Stromal cell of bone marrow (primary cell): ENCODE measurements at regions not wholly inside any gene's neighbourhood (a gene's known extent, or its start where the extent isn't known, plus 50 kb on each side); places are given as distances from the start of the nearest gene placed in this dataset.

ENCODE experiments used
- DNase-seq: peaks from one replicate; pipeline ENCODE4 v3.0.0-alpha.2; 2012; ENCODE audit warnings: low read depth

- no peak for DNase-seq
Observed at GRCh38 chr2:129256642-129257041, 722.8 kb upstream of the RAB6C start.

GRCh38 chr2:129262934-129263333, 716.5 kb upstream of the RAB6C start:
- no peak for DNase-seq

GRCh38 chr2:129263939-129264338, 715.5 kb upstream of the RAB6C start:
- DNase-seq, result no peak

GRCh38 chr2:129267559-129267958, 711.9 kb upstream of the RAB6C start:
- DNase-seq, result no peak

- DNase-seq, result no peak
Observed at GRCh38 chr2:129273266-129274037, 706.0 kb upstream of the RAB6C start.

- DNase-seq, result no peak
Observed at GRCh38 chr2:129274038-129274415, 705.4 kb upstream of the RAB6C start.

GRCh38 chr2:129274918-129275317, 704.5 kb upstream of the RAB6C start:
- no peak for DNase-seq

GRCh38 chr2:129275706-129276105, 703.8 kb upstream of the RAB6C start:
- DNase-seq, result no peak

- DNase-seq, result no peak
Observed at GRCh38 chr2:129276978-129277584, 702.4 kb upstream of the RAB6C start.

GRCh38 chr2:129277585-129277981, 701.9 kb upstream of the RAB6C start:
- no peak for DNase-seq

- no peak for DNase-seq
Observed at GRCh38 chr2:129281791-129282530, 697.5 kb upstream of the RAB6C start.

- DNase-seq, result no peak
Observed at GRCh38 chr2:129285012-129285411, 694.5 kb upstream of the RAB6C start.

GRCh38 chr2:129293326-129293725, 686.1 kb upstream of the RAB6C start:
- no peak for DNase-seq

GRCh38 chr2:129296396-129296795, 683.1 kb upstream of the RAB6C start:
- DNase-seq, result no peak

- no peak for DNase-seq
Observed at GRCh38 chr2:129296806-129297205, 682.7 kb upstream of the RAB6C start.

GRCh38 chr2:129297430-129297829, 682.0 kb upstream of the RAB6C start:
- no peak for DNase-seq

- no peak for DNase-seq
Observed at GRCh38 chr2:129299338-129299737, 680.1 kb upstream of the RAB6C start.

- no peak for DNase-seq
Observed at GRCh38 chr2:129299756-129300155, 679.7 kb upstream of the RAB6C start.

- DNase-seq, result no peak
Observed at GRCh38 chr2:129300456-129300855, 679.0 kb upstream of the RAB6C start.

- no peak for DNase-seq
Observed at GRCh38 chr2:129301431-129301913, 678.0 kb upstream of the RAB6C start.

- no peak for DNase-seq
Observed at GRCh38 chr2:129302106-129302505, 677.4 kb upstream of the RAB6C start.

GRCh38 chr2:129302561-129303183, 676.8 kb upstream of the RAB6C start:
- no peak for DNase-seq

GRCh38 chr2:129314120-129314519, 665.3 kb upstream of the RAB6C start:
- DNase-seq, result no peak
